ENCODE measurements at regions not wholly inside any gene's neighbourhood (a gene's known extent, or its start where the extent isn't known, plus 50 kb on each side); places are given as distances from the start of the nearest gene placed in this dataset.
"Not testable (repeated sequence)": the region's sequence is repeated elsewhere in the genome, so short reads cannot be mapped to it uniquely, and the experiment has no call there.

DNA sequence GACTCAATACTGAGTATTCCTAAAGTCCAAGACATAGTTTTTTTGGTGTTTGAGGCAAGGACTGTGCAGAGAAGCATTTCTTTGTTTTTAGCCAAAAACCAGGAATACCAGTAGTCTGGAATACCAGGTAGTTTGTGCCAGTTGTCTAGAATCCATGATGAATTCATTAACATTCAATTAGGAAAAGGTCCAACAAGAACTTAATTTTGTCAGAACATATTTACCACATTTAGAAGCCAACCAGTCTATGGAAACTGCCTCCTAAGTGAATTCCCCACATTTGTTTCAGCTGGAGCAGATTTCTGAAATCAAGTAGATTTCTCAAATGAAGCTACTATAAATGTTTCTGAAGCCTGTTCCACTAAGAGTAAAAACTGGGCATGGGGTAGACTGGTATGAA, 1584.8 kb upstream of the ADGRL3 start:
- DNase-seq (ENCODE audit: low spot score), result no peak

DNA sequence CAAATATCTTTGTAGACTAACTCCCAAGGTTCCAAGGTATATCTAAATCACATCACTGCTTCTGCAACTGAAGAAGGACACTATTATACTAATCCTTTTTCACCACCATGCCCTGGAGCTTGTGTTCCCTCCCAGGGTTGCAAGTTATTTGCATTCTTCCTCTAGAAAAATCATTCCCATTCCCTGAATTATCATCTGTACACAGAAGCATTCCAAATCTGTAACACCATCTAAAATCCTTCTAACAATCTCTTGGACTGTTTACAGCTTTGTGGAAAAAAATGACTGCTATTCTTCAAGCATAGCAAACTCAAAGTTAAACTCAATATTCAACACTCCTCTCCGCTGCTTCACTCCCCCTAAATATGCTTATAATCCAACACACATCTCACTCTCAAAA, 1570.8 kb upstream of the ADGRL3 start:
- no peak for DNase-seq (ENCODE audit: low spot score)

DNA sequence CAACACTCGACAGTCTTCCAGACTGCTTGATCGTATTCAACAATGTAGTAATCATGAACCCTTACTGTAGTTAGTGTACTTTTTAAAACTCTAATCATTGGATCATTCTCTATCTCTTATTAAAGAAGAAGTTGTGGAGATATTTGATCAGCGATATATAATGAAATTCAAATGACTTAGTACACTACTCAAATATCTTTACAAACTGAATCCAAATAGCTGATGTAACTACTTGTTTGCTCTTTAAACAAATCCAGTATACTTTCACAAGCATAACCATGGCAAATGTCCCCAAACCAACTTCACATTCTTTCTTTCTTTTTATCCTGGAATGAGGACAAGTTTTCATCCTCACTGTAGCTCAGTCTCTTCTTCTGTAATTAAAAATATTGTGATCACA, 1569.9 kb upstream of the ADGRL3 start:
- no peak for DNase-seq (ENCODE audit: low spot score)

DNA sequence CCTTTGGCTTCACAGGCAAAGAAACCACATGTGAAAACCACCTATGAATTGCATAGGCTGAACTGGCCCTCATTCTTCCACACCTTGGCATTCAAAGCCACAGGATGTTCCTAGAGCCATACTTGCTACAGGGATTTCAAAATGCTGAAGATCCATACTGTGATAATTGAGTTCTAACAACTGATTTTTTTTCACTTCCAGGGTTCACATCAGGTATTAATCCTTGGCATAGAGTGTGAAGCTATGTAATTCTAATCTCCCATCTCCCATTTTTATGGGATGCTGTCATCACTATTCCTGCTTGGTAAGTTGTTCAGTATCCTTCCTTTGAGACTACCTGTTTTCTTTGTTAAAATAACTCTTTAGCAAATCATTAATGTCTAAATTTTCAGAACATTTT, 1569.2 kb upstream of the ADGRL3 start:
- no peak for DNase-seq (ENCODE audit: low spot score)

DNA sequence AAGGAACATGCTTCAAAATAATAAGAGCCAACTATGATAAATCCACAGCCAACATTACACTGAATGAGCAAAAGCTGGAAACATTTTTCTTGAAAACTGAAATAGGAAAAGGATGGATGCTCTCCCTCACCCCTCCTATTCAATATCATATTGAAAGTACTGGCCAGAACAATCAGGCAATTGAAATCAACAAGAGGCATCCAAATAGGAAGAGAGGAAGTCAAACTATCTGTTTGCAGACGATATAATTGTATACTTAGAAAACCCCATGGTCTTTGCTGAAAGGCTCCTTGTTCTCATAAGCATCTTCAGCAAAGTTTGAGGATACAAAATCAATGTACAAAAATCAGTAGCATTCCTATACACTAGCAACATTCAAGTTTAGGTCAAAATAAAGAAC, 1562.5 kb upstream of the ADGRL3 start:
- DNase-seq (ENCODE audit: low spot score), result no peak

DNA sequence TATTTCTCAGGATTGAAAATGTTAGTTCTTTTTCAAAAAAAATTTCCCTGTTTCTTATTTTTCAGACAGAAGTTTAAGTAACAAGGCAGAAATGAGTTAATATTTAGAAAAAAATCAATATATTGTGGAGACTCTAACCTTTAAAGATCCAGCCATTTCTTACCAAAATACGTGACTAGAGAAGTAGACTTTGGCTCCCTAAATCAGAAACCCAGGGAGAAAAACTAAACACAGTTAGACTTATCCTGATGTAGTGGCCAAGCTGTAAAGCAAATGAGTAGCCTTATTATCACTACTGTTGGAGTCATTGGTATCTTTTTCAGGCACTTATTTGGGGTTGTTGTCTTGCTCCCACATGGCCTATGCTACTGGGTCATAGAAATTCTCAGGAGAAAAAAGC, 1556.4 kb upstream of the ADGRL3 start:
- DNase-seq (ENCODE audit: low spot score), result no peak

DNA sequence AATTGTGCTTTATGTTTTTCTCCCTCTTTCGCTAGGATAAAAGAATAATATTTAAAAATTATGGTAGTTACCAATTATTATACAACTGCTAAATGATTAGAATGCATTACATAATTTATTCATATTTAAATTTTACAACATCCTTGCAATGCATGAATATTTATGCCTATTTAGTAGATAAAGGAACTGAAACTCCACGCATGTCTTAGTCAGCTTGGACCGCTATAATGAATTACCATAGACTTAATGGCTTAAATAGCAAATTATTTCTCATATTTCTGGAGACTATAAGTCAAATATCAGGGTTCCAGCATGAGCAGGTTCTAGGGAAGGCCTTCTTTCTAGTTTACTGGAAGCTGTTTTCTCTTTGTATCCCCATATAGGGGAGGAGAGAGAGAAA, 1555.4 kb upstream of the ADGRL3 start:
- no peak for DNase-seq (ENCODE audit: low spot score)

DNA sequence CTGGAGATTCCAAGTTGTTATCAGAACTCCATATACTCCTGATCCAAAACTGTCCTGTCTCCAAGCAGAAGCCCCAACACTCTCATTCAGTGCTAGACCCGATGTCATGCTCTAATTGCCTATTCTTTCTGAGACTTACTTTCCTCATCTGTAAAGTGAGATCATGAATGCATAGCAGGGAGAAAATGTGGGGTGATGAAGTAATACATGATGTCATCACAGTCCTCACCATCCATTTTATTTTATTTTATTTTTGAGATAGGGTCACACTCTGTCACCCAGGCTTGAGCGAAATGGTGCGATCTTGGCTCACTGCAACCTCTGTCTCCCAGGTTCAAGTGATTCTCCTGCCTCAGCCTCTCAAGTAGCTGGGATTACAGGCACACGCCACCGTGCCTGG, 1554.0 kb upstream of the ADGRL3 start:
- DNase-seq (ENCODE audit: low spot score), result no peak

DNA sequence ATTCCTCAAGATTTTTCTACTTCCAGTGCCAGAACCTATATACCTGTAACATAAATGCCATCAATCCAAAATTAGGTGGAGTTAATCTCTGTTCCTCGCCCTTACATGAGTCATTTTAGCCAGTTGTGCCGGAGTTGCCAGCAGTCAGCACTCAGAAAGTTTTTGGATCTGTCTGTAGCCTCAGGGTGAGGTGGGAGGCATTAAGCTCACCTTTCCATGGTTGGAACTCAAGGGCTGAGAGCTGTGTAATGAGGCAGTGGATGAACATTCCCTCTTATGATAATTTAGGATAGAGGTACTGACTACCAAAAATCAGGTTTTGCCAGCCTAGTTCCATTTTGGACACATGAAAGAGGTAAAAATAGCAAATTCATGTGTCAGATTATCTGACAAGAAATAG, 1553.1 kb upstream of the ADGRL3 start:
- no peak for DNase-seq (ENCODE audit: low spot score)

DNA sequence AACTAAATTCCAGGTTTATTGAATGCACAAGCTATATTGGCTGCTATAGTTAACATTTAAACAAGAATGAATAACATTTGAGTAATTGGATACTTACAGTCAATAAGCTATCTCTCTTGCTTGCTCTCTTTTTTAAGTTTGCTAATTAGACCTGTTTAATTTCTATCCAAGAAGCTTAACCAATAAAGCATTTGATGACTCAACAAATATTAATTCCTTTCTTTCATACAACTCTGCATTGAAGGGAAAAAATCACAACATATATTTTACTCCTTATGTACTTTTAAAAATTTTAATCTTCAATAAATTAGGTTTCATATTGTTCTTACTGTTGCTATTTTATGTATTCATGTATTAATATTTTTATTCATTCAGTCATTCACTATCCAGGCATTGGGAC, 1552.6 kb upstream of the ADGRL3 start:
- no peak for DNase-seq (ENCODE audit: low spot score)

DNA sequence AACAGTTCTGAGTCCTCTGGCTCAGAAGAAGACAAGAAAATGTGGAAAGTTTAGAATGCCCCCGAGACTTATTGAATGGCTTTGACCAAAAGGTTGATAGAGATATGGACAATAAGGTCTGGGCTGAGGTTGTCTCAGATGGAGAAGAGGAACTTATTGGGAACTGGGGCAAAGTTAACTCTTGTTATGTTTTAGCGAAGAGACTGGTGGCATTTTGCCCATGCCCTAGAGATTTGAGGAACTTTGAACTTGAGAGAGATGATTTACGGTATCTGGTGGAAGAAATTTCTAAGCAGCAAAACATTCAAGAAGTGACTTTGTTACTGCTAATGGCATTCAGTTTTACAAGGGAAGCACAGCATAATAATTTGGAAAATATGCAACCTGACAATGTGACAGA, 1549.3 kb upstream of the ADGRL3 start:
- DNase-seq (ENCODE audit: low spot score), result no peak

DNA sequence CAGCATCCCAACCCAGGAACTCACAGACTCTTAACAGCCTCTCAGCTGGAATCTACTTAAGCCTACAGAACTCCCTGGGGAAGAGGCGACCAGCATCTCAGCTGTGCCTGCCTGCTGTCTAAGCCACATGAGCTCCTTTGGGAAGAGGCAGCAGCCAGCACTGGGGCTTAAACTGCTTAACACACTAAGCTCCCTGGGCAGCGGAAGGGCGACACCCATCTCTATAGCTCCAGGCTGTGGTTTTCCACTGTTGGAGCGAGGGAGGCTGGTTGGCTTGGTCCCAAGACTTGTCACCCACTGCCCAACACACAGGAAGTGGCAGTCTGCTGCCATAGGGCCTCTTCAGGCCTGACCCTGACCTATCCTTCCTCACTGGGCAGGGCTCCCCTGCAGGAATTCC, 1544.1 kb upstream of the ADGRL3 start:
- no peak for DNase-seq (ENCODE audit: low spot score)

DNA sequence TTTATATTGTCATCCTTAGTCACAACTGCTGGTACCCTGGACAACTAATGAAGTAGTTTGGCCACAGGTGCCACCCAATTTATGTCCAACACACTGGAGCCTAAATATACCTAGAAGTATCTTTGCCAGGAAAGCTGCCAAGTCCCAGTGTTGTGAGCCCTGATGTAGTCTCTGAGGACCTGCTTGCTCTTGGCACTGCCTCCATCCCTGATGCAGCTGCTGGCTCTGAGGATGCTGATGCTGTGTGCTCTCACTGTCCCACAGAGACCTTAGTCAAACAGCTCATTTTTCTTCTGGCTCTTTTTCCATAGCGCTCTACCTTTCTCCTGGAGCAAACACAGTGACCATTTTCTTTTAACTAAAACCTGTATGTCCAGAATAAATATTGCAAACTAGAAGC, 1535.4 kb upstream of the ADGRL3 start:
- no peak for DNase-seq (ENCODE audit: low spot score)

DNA sequence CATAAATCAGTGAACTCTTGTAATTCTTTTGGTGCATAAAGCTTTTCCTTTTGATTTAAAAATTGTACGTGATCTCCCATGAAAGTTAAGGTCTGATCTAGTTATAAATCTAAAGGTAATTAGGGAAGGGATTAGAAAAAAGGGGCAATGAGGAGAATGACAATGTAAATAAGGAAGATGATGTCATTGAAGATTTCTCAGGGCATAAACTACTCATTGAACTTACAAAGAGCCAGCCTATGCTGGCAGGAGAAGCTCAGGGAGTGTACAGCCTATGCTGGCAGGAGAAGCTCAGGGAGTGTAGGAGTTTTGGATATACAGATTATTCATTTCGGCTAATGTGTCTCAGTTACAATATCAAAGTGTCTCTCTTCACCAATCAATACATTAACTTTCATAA, 1533.5 kb upstream of the ADGRL3 start:
- no peak for DNase-seq (ENCODE audit: low spot score)

DNA sequence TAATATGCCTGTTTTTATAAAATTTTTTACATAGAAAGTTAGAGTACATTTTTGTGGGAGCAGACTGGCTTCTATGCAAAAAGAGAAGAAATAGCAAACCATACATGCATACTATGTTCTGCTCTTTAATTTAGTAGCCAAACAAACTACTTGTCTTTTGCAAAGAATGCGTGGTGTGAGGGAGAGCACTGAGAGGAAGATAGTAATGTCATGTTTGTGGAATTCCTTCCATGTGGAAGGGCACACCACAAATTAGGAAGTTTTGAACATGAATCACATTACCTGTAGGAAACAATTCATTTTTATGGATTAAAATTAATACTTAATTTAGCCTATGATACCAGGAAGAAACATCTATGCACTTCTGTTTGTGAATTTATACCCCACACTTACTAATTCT, 1529.1 kb upstream of the ADGRL3 start:
- DNase-seq (ENCODE audit: low spot score), result no peak

DNA sequence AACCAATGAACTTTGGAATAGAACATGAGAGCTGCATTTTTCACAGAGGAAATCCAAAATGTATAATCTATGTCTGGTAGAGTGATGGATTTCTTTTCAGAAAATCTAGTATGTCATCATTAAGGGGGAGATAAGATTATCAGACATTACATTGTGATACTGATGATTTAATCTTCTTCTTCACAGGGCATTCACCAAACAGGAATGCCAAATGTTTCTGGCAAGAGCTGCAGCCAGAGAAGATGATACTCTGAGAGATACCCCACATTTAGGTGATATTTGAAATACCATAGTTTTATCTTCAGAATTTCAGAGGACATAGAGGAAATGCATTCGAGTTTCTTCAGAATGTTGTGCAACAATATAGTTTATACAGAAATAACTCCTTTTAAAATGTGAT, 1523.7 kb upstream of the ADGRL3 start:
- DNase-seq (ENCODE audit: low spot score), result no peak

DNA sequence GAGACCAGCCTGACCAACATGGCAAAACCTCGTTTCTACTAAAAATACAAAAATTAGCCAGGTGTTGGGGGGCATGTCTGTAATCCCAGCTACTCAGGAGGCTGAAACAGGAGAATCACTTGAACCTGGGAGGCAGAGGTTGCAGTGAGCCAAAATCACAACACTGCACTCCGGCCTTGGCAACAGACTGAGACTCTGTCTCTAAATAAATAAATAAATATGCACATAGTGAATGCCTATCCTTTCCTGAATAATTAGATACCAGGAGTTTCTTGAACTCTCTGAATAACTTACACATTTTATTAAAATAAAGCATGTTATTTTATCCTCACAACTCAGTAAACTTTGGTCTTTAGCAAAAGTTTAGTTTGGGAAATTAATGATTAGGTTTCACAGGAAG, 1523.1 kb upstream of the ADGRL3 start:
- DNase-seq (ENCODE audit: low spot score), result not testable (repeated sequence)

DNA sequence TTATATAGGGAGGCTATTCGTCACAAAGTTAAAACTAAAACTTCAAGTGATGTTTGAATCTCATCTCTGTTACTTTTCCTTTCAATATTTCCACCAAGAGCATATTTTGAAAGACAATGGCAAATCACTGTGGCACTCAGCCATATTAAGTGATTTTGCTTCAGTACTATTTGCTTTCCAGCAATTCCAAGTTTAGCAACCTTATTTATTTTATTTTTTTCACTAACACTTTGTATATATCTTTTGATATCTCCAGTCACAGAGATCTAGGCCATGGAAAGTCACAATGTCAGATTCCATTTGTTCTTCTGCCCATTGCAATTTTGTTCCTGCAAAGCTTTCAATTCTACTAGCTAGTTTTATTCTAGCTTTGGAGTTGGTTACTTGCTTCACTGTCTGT, 1514.5 kb upstream of the ADGRL3 start:
- DNase-seq (ENCODE audit: low spot score), result no peak

DNA sequence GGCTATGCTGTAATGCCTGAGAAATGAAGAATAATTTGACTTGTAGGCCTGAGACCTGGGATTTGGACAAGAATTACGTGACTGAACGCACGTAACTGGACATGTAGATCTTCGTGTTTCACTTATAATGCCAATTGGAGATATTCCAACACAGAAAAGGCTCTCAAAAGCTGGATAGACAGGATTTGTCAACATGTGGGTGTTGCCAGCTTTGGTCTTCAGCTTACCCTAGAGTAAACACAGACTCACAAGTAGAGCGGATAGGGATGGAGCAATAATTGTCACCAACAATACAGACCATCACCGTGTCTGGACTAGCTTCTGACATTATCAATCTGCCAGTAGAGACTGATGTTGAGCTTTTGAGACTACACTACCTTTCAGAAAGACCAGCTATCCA, 1511.0 kb upstream of the ADGRL3 start:
- DNase-seq (ENCODE audit: low spot score), result no peak

DNA sequence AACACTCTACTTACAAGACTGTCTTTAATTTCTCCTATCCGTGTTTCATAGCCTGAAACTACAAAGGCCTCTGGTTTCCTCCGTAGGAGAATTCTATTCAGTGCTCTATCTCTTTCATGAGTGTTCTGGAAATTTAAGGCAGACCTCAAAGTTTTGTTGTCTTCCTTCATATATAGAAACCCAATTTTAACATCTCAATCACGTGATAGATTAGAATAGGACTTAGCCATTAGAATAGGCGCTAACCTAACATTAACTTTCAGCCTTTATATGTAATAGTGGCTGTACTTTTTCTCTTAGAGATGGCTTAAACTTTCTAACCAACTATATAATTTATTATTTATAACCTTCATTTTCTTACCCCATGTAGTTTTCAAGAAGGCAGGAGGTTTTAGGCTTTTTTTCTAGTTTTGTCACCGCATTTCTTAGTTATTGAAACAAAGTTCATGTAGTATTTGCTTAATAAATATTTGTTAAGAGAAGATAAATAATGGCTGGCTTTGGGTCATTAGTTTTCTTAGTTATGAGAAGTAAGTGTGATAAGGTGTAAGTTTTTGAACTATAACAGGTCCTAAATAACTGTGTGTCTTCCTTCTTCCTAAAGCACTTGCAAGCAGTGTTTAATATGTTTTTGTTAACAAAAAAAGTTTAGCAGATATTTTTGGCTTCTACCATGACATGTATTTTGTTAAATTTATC, 1504.6 kb upstream of the ADGRL3 start:
- no peak for DNase-seq (ENCODE audit: low spot score)

DNA sequence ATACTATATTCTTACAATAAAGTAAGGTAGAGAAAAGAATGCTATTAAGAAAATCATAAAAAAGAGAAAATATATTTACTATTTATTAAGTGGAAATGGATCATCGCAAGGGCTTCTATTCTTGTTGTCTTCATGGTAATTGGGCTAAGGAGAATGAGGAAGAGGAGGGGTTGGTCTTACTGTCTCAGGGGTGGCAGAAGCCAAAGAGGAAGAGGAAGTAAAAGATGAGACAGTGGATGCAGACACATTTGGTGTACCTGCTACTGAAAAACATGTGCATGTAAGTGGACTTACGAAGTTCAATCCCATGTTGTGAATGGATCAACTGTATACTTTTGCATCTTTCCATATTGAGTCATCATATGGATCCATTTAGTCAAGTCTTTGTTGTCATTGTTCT, 1502.1 kb upstream of the ADGRL3 start:
- DNase-seq (ENCODE audit: low spot score), result no peak

DNA sequence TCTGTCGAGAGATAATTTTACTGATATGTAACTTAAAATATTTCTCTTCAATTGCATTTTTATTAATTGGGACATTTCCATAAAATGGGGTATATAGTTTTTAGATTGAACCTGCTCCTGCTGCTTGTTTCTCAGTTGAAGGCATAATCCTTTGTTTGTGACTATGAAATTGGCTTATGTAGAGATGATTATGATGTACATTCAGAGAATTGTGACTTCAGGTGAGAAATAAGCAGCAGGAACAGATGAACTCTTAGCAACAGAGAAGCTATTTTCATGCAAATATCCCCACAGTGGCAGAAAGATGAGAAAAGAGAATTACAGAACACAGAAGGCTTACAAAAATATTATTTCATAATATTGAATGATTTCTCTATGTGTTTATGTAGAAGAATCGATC, 1499.5 kb upstream of the ADGRL3 start:
- DNase-seq (ENCODE audit: low spot score), result no peak

DNA sequence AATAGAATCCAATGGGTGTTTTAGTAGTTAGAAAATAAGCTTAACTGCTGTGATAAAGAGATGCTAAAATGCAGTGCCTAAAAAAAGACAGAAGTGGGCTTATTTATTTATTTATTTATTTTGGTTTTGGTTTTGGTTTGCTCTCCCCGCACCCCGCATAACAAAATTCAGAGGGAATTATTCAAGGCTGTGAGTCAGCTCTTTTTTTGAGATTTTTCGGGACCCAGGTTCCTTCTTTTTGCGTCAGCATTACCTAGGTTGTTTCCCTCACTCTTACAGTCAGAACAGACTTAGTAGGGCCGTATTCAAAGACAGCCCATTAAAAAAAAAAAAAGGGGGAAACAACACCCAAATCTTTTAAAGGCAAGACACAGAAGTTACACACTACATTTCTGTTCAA, 1495.5 kb upstream of the ADGRL3 start:
- DNase-seq (ENCODE audit: low spot score), result no peak

DNA sequence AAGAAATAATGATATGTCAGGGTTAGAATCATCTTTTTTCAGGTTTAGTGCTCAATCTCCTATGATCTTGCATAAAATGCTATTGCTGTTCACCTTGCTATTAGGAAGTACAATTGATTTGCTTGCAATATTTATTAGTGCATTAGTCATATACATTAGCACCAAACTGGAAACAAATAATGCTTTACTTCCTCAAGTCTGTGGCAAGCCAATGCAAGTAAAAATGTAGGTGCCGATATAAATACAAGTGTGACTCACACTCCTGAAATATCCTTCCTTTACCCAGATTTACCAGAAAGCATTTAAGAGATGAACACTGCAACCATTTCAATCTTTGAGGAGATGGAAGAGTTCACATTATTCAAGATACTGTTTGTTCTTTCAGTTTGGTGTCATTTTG, 1487.7 kb upstream of the ADGRL3 start:
- DNase-seq (ENCODE audit: low spot score), result no peak

DNA sequence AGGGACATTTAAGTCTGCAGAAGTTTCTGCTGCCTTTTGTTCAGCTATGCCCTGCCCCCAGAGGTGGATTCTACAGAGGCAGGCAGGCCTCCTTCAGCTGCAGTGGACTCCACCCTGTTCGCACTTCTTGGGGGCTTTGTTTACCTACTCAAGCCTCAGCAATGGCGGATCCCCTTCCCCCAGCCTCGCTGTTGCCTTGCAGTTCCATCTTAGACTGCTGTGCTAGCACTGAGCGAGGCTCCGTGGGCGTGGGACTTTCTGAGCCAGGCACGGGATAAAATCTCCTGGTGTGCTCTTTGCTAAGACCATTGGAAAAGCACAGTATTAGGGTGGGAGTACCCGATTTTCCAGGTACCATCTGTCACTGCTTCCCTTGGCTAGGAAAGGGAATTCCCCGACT, 1475.8 kb upstream of the ADGRL3 start:
- not testable (repeated sequence) for DNase-seq (ENCODE audit: low spot score)
